Testis (tissue), 2 donors: ENCODE measurements at regions not wholly inside any gene's neighbourhood (a gene's known extent, or its start where the extent isn't known, plus 50 kb on each side); places are given as distances from the start of the nearest gene placed in this dataset.

ENCODE experiments used
- DNase-seq: peaks from one replicate; pipeline ENCODE4 v3.0.0-alpha.2; 2019
- H3K27ac ChIP-seq, 2 donors: fragments of 200-600 bp; sonication (generic); one replicate each; pipeline ENCODE4 v1.5.1; 2019
- H3K27me3 ChIP-seq: fragments of 200-600 bp; sonication (generic); one replicate; pipeline ENCODE4 v1.5.1; 2019
- H3K36me3 ChIP-seq: fragments of 200-600 bp; sonication (generic); one replicate; pipeline ENCODE4 v1.5.1; 2017; ENCODE audit warnings: low read depth; ENCODE audit errors: missing control alignments
- H3K4me1 ChIP-seq: fragments of 200-600 bp; sonication (generic); one replicate; pipeline ENCODE4 v1.5.1; 2019
- H3K4me3 ChIP-seq, 2 donors: fragments of 200-600 bp; sonication (generic); one replicate each; pipeline ENCODE4 v1.5.1; 2017 to 2019
- H3K9me3 ChIP-seq: fragments of 200-600 bp; sonication (generic); one replicate; pipeline ENCODE4 v1.5.1; 2017
- POLR2A ChIP-seq: fragments of 450-650 bp; IDR thresholded peaks from one replicate; pipeline ENCODE4 v1.6.1; 2017; ENCODE audit warnings: antibody characterized with exemption, mild to moderate bottlenecking, moderate library complexity
- WGBS, 2 donors: methylation state at CpG; one replicate each; pipeline ENCODE4 v1.1.5; 2018; 5-methylcytosine and 5-hydroxymethylcytosine counted together
- intact Hi-C: fragments of 100-400 bp; cut with DNase I; formaldehyde crosslinking; loops from one replicate; pipeline ENCODE4 v1.15.1; 2023; ENCODE audit warnings: low total_unique reads
- TF ChIP-seq, protein P1 (sequence below), 3 experiments: fragments of 450-650 bp in 2 of 3; fragments of 200-600 bp in 1 of 3; sonication (generic) in 1 of 3; IDR thresholded peaks; one replicate each; pipeline ENCODE4 v1.5.1; 2016 to 2019; ENCODE audit warnings: antibody characterized with exemption in 3 of 3, mild to moderate bottlenecking in 2 of 3, moderate library complexity in 1 of 3

DNA sequence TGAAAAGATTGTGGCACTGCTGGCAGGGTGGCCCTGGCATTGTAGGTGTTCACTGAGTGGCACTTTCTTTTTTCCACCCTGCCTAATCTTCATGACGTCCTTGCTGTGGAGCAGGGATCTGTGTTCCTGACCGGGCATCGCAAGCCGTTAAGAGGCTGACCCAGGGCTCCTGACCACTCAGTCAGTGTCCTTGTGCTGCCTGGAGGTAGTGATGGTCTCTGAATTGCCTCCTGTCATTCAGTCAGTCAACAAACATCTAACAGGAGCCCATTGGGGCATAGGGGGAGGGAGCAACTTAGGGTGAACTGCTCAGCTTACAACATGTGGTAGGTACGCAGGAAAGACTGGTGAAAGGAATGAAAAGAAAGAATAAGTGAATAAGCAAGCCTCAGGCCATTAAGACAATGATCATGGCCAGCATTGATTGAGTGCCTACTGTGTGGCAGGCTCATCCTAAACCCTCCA lies 152.0 kb downstream of the CEBPB start:
- intact Hi-C loops, result no loop called here
- peaks cover 15% of the 10 kb centered on the region for H3K4me1 ChIP-seq
- H3K4me3 ChIP-seq, result no peak overlapping the region
- no peak for TF ChIP-seq POLR2A
- TF ChIP-seq, protein P1, sequence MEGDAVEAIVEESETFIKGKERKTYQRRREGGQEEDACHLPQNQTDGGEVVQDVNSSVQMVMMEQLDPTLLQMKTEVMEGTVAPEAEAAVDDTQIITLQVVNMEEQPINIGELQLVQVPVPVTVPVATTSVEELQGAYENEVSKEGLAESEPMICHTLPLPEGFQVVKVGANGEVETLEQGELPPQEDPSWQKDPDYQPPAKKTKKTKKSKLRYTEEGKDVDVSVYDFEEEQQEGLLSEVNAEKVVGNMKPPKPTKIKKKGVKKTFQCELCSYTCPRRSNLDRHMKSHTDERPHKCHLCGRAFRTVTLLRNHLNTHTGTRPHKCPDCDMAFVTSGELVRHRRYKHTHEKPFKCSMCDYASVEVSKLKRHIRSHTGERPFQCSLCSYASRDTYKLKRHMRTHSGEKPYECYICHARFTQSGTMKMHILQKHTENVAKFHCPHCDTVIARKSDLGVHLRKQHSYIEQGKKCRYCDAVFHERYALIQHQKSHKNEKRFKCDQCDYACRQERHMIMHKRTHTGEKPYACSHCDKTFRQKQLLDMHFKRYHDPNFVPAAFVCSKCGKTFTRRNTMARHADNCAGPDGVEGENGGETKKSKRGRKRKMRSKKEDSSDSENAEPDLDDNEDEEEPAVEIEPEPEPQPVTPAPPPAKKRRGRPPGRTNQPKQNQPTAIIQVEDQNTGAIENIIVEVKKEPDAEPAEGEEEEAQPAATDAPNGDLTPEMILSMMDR (IDR thresholded peaks at IDR 0.05), result no peak
- H3K27me3 ChIP-seq, result no peaks in the 10 kb centered on the region
- 79 to 88% methylated on average over 5 of the region's 5 CpGs for WGBS, 2 donors
- DNase-seq, result no peak
- H3K9me3 ChIP-seq, result no peaks in the 10 kb centered on the region
- H3K27ac ChIP-seq, result no peak overlapping the region
- no peaks in the 10 kb centered on the region for H3K36me3 ChIP-seq

DNA sequence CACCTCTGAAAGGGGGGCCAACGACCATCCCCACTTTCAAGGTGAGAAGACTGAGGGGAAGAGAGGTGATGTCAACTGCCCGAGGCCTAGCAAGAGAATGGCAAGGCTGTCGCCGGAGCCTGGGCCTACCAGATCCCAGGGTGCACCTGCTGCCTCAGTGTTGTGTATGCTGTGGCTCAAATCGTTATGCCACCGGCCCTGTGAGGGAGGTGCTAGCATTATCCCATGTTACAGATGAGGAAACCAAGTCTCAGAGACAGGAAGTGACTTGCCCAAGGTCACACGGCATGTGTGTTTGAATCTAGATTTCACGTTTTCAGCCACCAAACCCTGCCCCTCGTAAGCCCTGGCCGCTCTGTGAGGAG lies 152.5 kb downstream of the CEBPB start:
- H3K27me3 ChIP-seq, result no peaks in the 10 kb centered on the region
- no peaks in the 10 kb centered on the region for H3K36me3 ChIP-seq
- WGBS, 2 donors, result 83 to 85% methylated on average over 8 to 10 of the region's 10 CpGs
- no peak overlapping the region for H3K4me3 ChIP-seq
- H3K9me3 ChIP-seq, result no peaks in the 10 kb centered on the region
- intact Hi-C loops, result no loop called here
- DNase-seq, result no peak
- no peak overlapping the region for H3K27ac ChIP-seq
- TF ChIP-seq, protein P1 (IDR thresholded peaks at IDR 0.05), result no peak
- no peak for TF ChIP-seq POLR2A
- peaks cover 15% of the 10 kb centered on the region for H3K4me1 ChIP-seq

DNA sequence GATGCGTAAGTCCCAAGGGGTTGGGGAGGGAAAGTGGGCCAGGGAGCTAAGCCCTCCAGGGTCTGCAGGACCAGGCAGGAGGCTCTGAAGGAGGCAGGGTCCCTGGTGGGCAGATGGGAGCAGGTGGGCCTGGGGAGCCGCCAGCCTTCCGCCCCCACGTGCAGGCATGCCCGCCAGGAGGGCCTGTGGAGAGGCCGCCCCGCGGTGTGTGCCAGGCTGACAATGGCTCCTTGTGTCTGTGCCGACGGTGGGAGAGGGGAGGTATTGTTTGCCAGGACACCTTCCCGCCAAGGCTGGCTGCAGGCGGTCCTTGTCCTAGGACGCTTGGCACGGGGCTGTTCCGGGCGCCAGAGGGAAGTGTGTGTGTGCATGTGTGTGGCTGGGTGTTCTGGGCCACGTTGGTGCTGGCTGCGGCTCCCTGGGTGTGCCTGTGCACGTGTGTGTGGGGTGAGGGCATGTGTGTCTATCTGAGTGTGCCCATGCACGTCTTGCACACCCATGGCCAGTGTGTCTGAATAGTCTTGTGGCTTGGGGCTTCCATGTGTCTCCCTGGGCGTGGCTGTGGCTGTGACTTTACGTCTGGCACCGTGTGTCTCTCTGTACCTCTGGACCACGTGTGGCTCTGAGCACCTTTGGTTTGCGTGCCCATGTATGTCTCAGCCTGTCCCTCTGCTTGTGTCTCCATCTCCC lies 153.0 kb downstream of the CEBPB start:
- intact Hi-C loops, result no loop called here
- peak; percentile 43 for DNase-seq

DNA sequence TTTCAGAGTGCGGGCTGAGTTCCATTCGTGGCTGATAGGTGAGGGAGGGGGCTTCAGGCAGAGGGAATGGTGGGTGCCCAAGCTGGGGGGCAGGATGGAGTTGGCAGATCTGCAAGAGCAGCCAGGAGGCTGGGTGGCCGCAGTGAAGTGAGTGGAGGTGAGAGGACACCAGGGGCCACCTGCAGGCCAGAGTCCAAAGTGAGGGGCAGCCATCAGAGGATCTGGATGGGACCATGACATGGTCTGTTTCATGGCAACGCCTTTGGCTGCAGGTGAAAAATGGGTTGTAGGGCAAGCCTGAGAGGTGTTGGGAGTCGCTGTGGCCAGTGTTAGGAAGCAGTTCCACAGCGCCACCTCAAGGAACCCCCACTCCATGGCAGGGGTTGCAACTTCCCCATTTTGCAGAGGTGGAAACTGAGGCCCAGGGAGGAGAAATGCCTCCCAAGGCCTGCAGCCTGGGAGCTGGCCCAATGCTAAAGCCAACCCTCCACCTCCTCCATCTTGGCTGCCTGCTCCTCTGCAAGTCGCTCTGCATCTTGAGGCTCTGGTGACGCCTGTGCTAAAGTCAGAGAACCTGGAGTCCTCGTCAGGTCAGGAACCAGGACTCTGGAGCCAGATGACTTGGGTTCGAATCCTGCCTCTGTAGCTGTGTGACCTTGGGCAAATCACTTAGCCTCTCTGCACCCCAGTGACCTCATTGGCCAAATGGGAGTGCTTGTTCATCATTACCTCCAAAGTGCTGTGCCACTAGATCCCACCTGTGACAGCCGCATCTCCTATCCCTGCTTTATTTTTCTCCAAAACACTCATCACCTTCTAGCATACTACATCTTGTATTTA lies 153.8 kb downstream of the CEBPB start:
- 88 to 92% methylated on average over 11 of the region's 11 CpGs for WGBS, 2 donors
- no peak overlapping the region for H3K27ac ChIP-seq
- no peaks in the 10 kb centered on the region for H3K27me3 ChIP-seq
- TF ChIP-seq, protein P1 (IDR thresholded peaks at IDR 0.05), result no peak
- no peak for TF ChIP-seq POLR2A
- intact Hi-C loops, result no loop called here
- no peak overlapping the region for H3K4me3 ChIP-seq
- H3K36me3 ChIP-seq, result no peaks in the 10 kb centered on the region
- H3K4me1 ChIP-seq, result peaks cover 11% of the 10 kb centered on the region
- H3K9me3 ChIP-seq, result no peaks in the 10 kb centered on the region
- DNase-seq, result no peak

More for the DNA sequence above, 153.0 kb downstream of the CEBPB start:
- TF ChIP-seq, protein P1 (IDR thresholded peaks at IDR 0.05), result no peak
- TF ChIP-seq POLR2A, result no peak
- H3K27ac ChIP-seq, result no peak overlapping the region
- no peak overlapping the region for H3K4me3 ChIP-seq
- no peaks in the 10 kb centered on the region for H3K36me3 ChIP-seq
- H3K9me3 ChIP-seq, result no peaks in the 10 kb centered on the region
- WGBS, 2 donors, result 82 to 90% methylated on average over 6 to 24 of the region's 25 CpGs
- H3K27me3 ChIP-seq, result no peaks in the 10 kb centered on the region
- peaks cover 15% of the 10 kb centered on the region for H3K4me1 ChIP-seq
